DLD1 (cell line): ENCODE measurements at regions not wholly inside any gene's neighbourhood (a gene's known extent, or its start where the extent isn't known, plus 50 kb on each side); places are given as distances from the start of the nearest gene placed in this dataset.
"Not testable (repeated sequence)": the region's sequence is repeated elsewhere in the genome, so short reads cannot be mapped to it uniquely, and the experiment has no call there.

ENCODE experiments used
- in situ Hi-C: cut with HindIII; loops from 2 replicates; pipeline ENCODE4 v1.10.0; 2017; ENCODE audit warnings: low sequenced_read_pairs

- in situ Hi-C loops: no loop called here
These were observed 850.6 kb downstream of the RPS29 start for GRCh38 chr14:48735607-48736006.

GRCh38 chr14:48731260-48731659 is 854.9 kb downstream of the RPS29 start:
- in situ Hi-C loops: no loop called here

- in situ Hi-C loops: no loop called here
These were observed 860.0 kb downstream of the RPS29 start for GRCh38 chr14:48726080-48726642.

GRCh38 chr14:48725051-48725734 is 861.0 kb downstream of the RPS29 start:
- in situ Hi-C loops: no loop called here

GRCh38 chr14:48723841-48724495 is 862.2 kb downstream of the RPS29 start:
- in situ Hi-C loops: no loop called here

- in situ Hi-C loops: no loop called here
These were observed 871.8 kb downstream of the RPS29 start for GRCh38 chr14:48714366-48714765.

GRCh38 chr14:48710133-48710532 is 876.0 kb downstream of the RPS29 start:
- in situ Hi-C loops: no loop called here

- in situ Hi-C loops: no loop called here
These were observed 876.8 kb downstream of the RPS29 start for GRCh38 chr14:48709277-48709785.

GRCh38 chr14:48704639-48705038 is 881.5 kb downstream of the RPS29 start:
- in situ Hi-C loops: no loop called here

GRCh38 chr14:48703728-48704467 is 882.3 kb downstream of the RPS29 start:
- in situ Hi-C loops: no loop called here

GRCh38 chr14:48697362-48697761 is 888.8 kb downstream of the RPS29 start:
- in situ Hi-C loops: not testable (repeated sequence)

GRCh38 chr14:48693793-48694192 is 892.4 kb downstream of the RPS29 start:
- in situ Hi-C loops: no loop called here

- in situ Hi-C loops: no loop called here
These were observed 895.8 kb downstream of the RPS29 start for GRCh38 chr14:48690349-48690748.

GRCh38 chr14:48686650-48687049 is 899.5 kb downstream of the RPS29 start:
- in situ Hi-C loops: no loop called here

GRCh38 chr14:48672506-48672905 is 913.7 kb downstream of the RPS29 start:
- in situ Hi-C loops: no loop called here

- in situ Hi-C loops: no loop called here
These were observed 915.2 kb downstream of the RPS29 start for GRCh38 chr14:48670939-48671338.

GRCh38 chr14:48665077-48665784 is 920.9 kb downstream of the RPS29 start:
- in situ Hi-C loops: no loop called here

GRCh38 chr14:48643241-48643640 is 942.9 kb downstream of the RPS29 start:
- in situ Hi-C loops: no loop called here

- in situ Hi-C loops: no loop called here
These were observed 953.5 kb upstream of the MDGA2 start for GRCh38 chr14:48628870-48629269.

- in situ Hi-C loops: no loop called here
These were observed 947.6 kb upstream of the MDGA2 start for GRCh38 chr14:48622980-48623379.

GRCh38 chr14:48618057-48618456 is 942.7 kb upstream of the MDGA2 start:
- in situ Hi-C loops: no loop called here
